Central memory CD8-positive, alpha-beta T cell (primary cell): ENCODE measurements at regions not wholly inside any gene's neighbourhood (a gene's known extent, or its start where the extent isn't known, plus 50 kb on each side); places are given as distances from the start of the nearest gene placed in this dataset.

ENCODE experiments used
- ATAC-seq: fragments of 150-1000 bp; cut with Tn5 transposase; replicated peaks from 2 replicates; pipeline ENCODE4 v1.10.0; 2022; ENCODE audit warnings: mild to moderate bottlenecking, moderate FRiP score, moderate number of reproducible peaks; ENCODE audit not compliant: poor library complexity, severe bottlenecking; ENCODE audit errors: extremely low read depth
- DNase-seq, 2 donors: peaks; one replicate each; pipeline ENCODE4 v3.0.0; 2021; ENCODE audit warnings: low spot score in 2 of 2
- H3K27ac Mint-ChIP-seq: one replicate; pipeline ENCODE4 v1.8.0; 2022; ENCODE audit warnings: low read depth, mild to moderate bottlenecking, moderate library complexity, mixed read lengths
- H3K27me3 Mint-ChIP-seq: one replicate; pipeline ENCODE4 v1.8.0; 2022; ENCODE audit warnings: mixed read lengths
- H3K36me3 Mint-ChIP-seq: one replicate; pipeline ENCODE4 v1.8.0; 2022; ENCODE audit warnings: mild to moderate bottlenecking, moderate library complexity, mixed read lengths; ENCODE audit not compliant: insufficient read depth
- H3K4me1 Mint-ChIP-seq: one replicate; pipeline ENCODE4 v1.8.0; 2022; ENCODE audit warnings: mixed read lengths
- H3K4me3 Mint-ChIP-seq: one replicate; pipeline ENCODE4 v1.8.0; 2022; ENCODE audit warnings: mild to moderate bottlenecking, moderate library complexity, mixed read lengths
- H3K9me3 Mint-ChIP-seq: one replicate; pipeline ENCODE4 v1.8.0; 2022; ENCODE audit warnings: mixed read lengths

DNA sequence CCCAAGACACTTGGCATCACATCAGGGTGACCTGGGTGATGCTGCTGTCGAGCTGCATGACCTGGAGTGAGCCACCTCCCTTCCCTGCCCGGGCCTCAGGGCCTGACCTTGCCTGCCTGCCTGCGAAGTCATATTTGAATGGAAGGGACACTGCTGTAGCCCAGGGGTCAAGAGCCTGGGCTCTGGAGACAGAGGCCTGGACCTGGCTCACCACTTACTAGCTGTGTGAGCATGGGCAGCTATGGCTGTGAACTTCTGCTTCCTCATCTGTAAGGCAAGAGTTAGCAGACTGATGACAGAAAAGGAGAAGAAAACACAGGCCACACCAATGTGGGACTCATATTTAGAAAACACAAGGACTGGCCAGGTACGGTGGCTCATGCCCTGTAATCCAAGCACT, 118.7 kb downstream of the ZFP36L2 start:
- no peak overlapping the region for H3K27ac Mint-ChIP-seq
- H3K9me3 Mint-ChIP-seq = peaks cover 5% of the 10 kb centered on the region
- no peaks in the 10 kb centered on the region for H3K27me3 Mint-ChIP-seq
- no peaks in the 10 kb centered on the region for H3K36me3 Mint-ChIP-seq
- H3K4me1 Mint-ChIP-seq = peaks cover 10% of the 10 kb centered on the region
- ATAC-seq = no peak
- H3K4me3 Mint-ChIP-seq = no peak overlapping the region
- DNase-seq = no peak

DNA sequence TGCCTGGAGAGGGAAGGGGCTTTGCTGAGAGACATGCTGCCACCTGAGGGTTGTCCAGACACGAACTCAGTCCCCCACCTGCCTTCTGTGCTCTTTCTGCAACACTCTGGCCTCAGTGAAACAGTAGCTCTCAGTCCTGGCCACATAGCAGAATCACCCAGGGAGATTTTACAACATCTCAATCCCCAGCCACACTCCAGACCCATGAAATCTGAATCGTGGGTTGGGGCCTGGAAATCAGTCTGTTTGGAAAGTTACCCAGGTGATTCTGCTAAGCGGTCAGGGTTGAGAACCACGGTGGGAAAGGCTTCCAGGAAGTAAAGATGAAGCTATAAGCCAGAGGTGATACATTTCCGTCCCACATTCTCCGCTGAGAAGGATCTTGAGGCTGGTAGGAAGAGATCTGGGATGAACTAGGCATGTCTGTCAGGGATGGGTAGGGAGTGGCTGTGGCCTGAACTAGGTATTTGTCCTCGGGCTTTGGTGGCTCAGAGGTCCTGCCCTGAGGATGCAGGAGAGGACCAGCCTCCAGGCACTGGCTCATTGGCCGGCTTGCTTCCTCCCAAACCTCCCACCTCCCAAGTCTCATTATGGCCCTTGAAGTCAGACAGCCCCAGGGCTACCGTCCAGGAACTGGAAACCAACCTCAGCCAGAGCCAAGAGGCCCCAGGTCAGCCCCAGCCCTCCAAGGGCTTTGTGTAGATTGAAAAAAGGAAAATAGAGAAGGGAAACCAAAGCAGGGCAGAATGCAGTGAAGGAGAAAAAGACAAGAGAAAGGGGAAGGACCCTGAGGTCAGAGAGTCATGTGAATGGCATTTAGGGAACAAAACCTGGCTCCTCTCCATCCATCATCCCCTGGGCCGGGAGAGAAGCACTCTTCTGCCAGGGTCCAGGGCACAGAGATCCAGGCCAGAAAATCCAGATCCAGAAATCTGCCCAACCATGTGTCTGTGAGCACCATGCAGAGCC, 119.6 kb downstream of the ZFP36L2 start:
- Mint-ChIP-seq H3K27ac (no peak overlapping the region), H3K4me1 (peaks cover 10% of the 10 kb centered on the region), H3K27me3 (no peaks in the 10 kb centered on the region), H3K36me3 (no peaks in the 10 kb centered on the region), H3K4me3 (no peak overlapping the region), H3K9me3 (peaks cover 5% of the 10 kb centered on the region)
- ATAC-seq (no peak), DNase-seq (no peak)

DNA sequence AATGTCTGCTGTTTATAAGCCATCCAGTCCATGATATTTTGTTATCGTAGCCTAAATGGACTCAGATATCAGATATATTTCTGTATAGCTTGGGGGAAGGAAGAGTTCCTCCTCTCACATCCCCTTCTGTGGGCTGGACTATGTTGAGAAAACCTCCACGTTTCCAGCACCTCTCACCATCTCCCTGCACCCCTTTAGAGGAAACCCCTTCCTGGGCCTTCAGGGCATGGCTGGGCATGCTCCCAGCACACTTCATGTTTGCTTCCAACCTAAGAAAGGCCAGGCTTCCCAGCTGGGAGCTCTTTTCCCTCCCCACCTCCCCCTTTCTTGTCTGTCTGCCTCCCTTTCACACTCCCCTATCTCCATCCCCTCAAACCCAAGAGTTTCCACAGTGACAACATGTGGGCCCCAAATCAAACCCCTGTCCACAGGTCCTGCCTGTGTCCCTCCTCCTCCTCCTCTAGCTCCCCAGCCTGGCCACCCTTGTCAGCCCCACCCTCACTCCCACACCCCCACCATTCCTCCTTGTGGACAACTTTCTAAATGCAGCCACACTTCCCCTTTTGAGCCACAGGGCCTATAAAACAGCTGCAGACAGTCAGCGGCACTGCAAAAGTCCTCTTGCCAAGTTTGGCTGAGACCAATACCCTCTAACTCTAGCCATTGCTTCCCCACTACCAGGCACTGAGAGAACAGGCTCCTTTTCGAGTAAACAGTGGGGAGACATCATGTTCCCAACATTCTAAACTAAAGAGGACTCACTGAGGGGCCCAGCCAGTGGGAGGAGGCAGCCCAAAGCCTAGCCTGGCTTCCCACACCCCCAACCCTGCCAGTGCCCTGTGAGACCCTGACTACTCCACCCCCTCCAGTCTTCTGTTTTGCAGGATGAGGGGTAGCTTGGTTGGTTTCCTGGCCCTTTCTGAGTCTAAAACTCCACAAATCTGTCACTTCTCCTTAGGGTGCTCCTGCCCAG, 120.5 kb downstream of the ZFP36L2 start:
- H3K9me3 Mint-ChIP-seq = peaks cover 5% of the 10 kb centered on the region
- DNase-seq (no peak), ATAC-seq (no peak)
- H3K27me3 Mint-ChIP-seq = no peaks in the 10 kb centered on the region
- H3K4me1 Mint-ChIP-seq = peaks cover 10% of the 10 kb centered on the region
- no peaks in the 10 kb centered on the region for H3K36me3 Mint-ChIP-seq
- no peak overlapping the region for H3K4me3 Mint-ChIP-seq
- no peak overlapping the region for H3K27ac Mint-ChIP-seq

DNA sequence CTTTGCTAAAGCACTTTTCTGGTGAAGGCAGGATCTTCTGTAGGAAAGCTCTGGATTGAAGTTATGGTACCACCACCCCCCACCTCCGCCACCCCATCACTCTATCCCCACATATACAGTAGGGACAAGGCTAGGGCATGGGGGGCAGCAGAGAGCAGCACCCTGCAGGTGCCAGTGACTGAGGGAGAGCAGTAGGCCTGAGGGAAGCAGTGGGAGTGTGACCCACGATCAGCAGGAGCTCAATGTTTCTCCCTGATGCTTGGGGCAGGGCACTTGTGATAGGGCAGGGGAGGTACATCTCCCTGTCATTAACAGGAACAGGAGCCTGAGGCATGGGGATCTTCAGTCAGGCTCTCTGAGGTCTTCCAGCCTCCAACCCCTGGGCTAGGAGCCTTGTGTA, 121.6 kb downstream of the ZFP36L2 start:
- peaks cover 9% of the 10 kb centered on the region for H3K4me1 Mint-ChIP-seq
- no peak overlapping the region for H3K4me3 Mint-ChIP-seq
- H3K27me3 Mint-ChIP-seq = no peaks in the 10 kb centered on the region
- no peaks in the 10 kb centered on the region for H3K36me3 Mint-ChIP-seq
- no peak overlapping the region for H3K27ac Mint-ChIP-seq
- DNase-seq (no peak), ATAC-seq (no peak)
- H3K9me3 Mint-ChIP-seq = peaks cover 5% of the 10 kb centered on the region

DNA sequence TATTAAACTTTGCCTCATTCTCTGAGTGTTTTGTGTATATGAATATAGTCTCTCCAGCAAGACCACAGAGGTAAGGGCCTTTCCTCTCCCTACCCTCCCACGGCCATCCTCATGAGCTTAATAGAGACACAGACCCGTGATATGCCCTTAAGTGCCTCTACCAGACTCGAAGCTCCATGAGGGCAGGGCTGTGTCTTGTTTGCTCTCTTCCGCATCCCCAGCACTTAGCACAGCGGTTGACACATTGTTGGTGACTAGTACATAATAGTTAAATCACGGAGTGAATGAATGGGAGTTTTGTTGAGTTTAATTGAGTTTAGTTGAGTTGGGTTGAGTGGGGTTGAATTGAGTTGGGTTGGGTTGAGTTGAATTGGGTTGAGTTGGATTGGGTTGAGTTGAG, 122.3 kb downstream of the ZFP36L2 start:
- Mint-ChIP-seq H3K4me1 (peaks cover 3% of the 10 kb centered on the region), H3K27ac (no peak overlapping the region)

DNA sequence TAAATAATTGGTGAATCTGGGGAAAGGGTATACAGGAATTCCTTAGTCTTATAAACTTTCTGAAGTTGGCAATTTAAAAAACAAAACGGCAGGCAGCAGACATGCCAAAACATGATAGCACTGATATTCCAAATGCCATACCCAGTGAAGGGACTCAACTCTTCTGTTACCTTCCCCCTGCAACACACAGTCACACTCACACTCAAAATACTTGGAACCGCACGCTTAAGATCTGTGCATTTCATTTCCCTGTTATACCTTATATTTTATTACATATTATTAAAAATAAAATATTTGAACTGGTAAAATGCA, 123.4 kb downstream of the ZFP36L2 start:
- ATAC-seq (no peak), DNase-seq (no peak)
- no peaks in the 10 kb centered on the region for H3K4me1 Mint-ChIP-seq
- H3K9me3 Mint-ChIP-seq = peaks cover 5% of the 10 kb centered on the region
- H3K27ac Mint-ChIP-seq = no peak overlapping the region
- no peaks in the 10 kb centered on the region for H3K27me3 Mint-ChIP-seq
- no peaks in the 10 kb centered on the region for H3K36me3 Mint-ChIP-seq
- no peak overlapping the region for H3K4me3 Mint-ChIP-seq

More for the DNA sequence above, 122.3 kb downstream of the ZFP36L2 start:
- Mint-ChIP-seq H3K27me3 (no peaks in the 10 kb centered on the region), H3K9me3 (peaks cover 5% of the 10 kb centered on the region), H3K4me3 (no peak overlapping the region), H3K36me3 (no peaks in the 10 kb centered on the region)
- ATAC-seq (no peak), DNase-seq (no peak)

DNA sequence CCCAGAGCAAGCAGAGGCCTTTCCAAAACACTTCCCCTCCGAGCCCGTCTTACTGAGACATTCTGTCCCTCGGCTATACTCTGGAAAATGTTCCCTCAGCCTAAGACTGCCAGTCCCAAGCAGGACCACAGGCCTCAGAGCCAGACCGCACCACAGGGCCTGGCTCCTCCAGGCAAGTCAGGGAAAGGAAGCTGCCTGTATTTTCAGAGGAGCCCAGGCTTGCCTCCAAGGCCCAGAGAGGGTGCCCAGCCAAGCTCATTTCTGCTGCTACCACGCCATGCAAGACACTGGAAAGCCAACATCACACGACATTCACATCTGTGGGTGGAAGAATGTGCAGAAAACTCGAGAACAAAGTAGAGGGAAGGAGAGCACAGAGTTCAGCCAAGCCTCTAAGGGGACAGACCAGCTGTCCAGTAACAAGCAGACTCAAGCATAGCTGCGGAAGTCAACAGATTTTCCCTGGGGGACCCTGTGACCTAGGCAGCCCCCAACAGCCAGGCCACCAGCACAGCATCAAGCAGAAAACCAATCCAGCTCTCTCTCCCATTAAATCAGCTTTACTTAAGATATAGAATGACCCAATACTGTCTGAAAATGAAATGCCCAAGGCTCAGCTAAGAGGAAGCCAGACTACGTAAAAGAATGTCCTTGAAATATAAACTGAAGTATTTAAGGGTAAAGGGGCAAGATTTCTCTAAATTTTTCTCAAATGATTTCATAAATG, 123.9 kb downstream of the ZFP36L2 start:
- Mint-ChIP-seq H3K4me1 (no peaks in the 10 kb centered on the region), H3K27ac (no peak overlapping the region), H3K36me3 (no peaks in the 10 kb centered on the region), H3K27me3 (no peaks in the 10 kb centered on the region), H3K9me3 (peaks cover 5% of the 10 kb centered on the region), H3K4me3 (no peak overlapping the region)
- no peak for DNase-seq
- no peak for ATAC-seq

DNA sequence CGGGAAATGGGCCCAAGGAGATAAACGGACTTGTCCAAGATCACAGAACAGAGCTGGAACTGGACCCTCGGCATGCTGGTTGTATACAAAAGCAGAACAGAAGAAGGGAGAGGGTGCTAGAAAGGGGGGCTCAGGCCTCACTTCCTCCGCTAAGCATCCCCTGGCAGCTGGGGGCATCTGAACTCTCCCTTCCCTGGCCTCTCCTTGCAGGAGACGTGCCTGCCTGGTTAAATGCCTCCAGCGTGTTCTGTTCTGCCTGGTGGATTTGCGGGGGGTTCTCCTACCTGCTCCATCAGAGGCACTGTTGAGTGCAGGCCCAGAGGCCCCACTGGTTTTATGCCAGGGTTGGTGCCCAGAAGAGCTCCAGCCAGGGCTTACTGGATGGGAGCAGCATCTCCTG, 124.7 kb downstream of the ZFP36L2 start:
- peaks cover 5% of the 10 kb centered on the region for H3K9me3 Mint-ChIP-seq
- no peak overlapping the region for H3K4me3 Mint-ChIP-seq
- H3K27ac Mint-ChIP-seq = no peak overlapping the region
- ATAC-seq (no peak), DNase-seq (no peak)
- H3K27me3 Mint-ChIP-seq = no peaks in the 10 kb centered on the region
- H3K36me3 Mint-ChIP-seq = no peaks in the 10 kb centered on the region
- no peaks in the 10 kb centered on the region for H3K4me1 Mint-ChIP-seq

DNA sequence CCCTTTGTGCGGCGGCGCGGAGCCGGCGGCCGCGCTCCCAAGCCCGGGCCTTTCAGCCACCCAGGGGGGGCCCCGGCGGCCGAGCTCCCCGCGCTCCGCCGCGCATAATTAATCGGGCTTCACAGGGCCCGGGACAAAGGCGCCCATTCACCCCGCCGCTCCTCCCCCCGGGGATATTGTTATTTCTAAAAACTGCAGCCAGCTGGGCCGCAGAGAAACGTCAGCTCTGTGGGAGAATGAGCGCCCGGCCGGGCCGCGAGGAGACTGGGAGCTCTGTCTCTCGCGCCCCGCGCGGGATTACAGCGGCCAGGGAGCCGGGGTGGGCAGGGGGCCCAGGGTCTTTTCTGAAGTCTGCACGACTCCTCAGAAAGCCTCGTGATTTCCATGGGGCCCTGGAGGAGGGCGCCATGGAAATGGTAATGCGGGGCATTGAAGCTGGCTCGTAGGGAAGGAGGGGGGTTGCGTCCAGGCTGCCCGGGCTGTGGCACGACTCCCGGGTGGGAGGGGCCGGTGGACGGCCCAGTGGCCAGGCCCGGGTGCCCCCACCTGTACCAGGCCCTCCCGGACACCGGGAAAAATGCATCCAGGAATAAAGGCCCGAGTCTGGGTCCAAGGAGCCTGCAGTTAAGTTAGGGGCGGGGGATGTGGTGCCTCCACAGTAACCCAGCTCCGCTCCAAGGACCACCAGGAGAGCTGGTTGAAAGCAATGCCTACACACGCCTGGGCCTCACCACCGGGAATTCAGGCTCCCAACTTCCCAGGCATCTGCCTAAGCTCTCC, 125.3 kb downstream of the ZFP36L2 start:
- Mint-ChIP-seq H3K4me3 (no peak overlapping the region), H3K27me3 (no peaks in the 10 kb centered on the region), H3K27ac (no peak overlapping the region), H3K36me3 (no peaks in the 10 kb centered on the region), H3K4me1 (no peaks in the 10 kb centered on the region), H3K9me3 (peaks cover 5% of the 10 kb centered on the region)
- no peak for DNase-seq
- no peak for ATAC-seq

DNA sequence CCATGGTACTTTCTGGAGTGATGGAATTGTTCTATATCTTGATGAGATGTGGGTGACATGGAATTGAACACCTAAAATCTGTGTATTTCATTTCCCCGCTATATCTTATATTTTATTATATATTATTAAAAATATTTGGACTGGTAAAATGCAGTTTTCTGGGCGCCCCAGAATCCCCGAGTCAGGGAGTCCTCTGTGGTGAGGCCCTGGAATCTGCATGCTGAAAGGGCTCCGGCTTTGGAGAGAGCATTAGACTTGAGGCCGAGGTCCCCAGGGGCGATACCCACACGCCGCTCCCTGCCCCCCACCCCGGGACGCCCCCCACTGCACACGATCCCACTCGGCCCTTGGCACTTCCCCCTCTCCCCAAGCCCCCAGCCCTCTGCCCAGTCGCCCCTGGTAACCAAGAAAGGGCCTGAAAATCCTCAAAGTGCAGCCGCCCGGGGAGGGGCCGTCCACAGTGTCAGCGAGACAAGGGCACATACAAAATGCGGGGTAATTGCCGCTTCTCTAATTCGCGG, 126.0 kb downstream of the ZFP36L2 start:
- H3K9me3 Mint-ChIP-seq = peaks cover 5% of the 10 kb centered on the region
- ATAC-seq (no peak), DNase-seq (no peak)
- H3K27ac Mint-ChIP-seq = no peak overlapping the region
- H3K4me1 Mint-ChIP-seq = no peaks in the 10 kb centered on the region
- no peaks in the 10 kb centered on the region for H3K36me3 Mint-ChIP-seq
- H3K27me3 Mint-ChIP-seq = no peaks in the 10 kb centered on the region
- H3K4me3 Mint-ChIP-seq = no peak overlapping the region

DNA sequence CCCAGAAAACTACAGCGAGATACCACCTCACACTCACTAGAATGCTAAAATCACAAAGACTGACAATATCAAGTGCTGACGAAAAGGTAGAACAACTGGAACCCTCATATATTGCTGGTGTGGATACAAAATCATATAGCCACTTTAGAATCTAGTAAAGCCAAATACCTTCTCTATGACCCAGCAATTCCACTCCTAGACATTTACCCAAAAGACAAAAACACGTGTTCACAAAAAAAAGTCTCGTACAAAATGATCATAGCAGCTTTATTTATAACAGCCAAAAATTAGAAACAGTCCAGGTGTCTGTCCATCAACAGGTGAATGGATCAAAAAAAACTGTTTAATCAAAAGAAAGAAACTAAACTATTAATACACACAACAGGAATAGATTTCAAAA, 126.6 kb downstream of the ZFP36L2 start:
- Mint-ChIP-seq H3K9me3 (peaks cover 5% of the 10 kb centered on the region), H3K27ac (no peak overlapping the region), H3K36me3 (no peaks in the 10 kb centered on the region), H3K27me3 (no peaks in the 10 kb centered on the region), H3K4me3 (no peak overlapping the region), H3K4me1 (no peaks in the 10 kb centered on the region)
- ATAC-seq = no peak
- no peak for DNase-seq
